ENCODE measurements at regions not wholly inside any gene's neighbourhood (a gene's known extent, or its start where the extent isn't known, plus 50 kb on each side); places are given as distances from the start of the nearest gene placed in this dataset.

DNA sequence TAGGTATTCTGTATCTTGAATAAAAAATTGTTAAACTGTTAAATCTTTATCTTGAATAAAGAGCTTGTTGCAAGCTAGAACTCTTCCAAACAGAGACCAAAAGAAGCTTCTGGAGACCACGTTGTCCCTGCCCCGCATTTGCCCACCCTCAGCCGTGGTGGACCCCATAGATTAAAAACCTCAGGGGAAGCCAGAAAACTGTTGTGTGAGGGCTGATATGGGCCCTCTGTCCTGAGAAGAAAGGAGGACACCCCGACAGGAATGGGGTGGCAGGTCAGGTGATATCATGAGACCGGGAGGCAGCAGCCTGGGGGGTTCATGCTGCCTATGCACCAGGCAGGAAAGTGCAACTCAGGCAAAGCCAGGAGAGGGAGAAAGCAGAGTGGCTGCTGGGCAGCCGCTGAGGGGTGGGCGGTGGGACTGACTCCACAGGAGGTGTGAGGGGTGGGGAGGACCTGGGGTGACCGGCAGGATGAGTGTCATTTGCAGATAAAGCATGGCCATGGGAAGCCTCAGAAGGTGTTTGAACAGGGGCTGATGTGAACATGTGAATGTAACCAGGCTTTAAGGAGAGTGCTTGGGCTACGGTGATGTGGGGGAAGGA is 147.8 kb downstream of the IRF8 start:
- Histone ChIP-seq H3K9ac (ENCODE audit: low read length) (no peak overlapping the region), H3K4me3 (ENCODE audit: insufficient read depth, low read depth, low read length) (no peak overlapping the region), H3K79me2 (ENCODE audit: insufficient read depth, low read length) (no peaks in the 10 kb centered on the region), H3K27me3 (ENCODE audit: insufficient read depth, low read length) (peaks cover 28% of the 10 kb centered on the region), H3K9me3 (ENCODE audit: insufficient read depth, low read depth, low read length) (no peaks in the 10 kb centered on the region), H4K20me1 (ENCODE audit: insufficient read depth, low read length) (no peaks in the 10 kb centered on the region), H2AFZ (ENCODE audit: low read depth, low read length) (no peak overlapping the region), H3K27ac (ENCODE audit: low read depth, low read length) (no peak overlapping the region), H3K4me2 (ENCODE audit: low read length) (no peak overlapping the region), H3K4me1 (ENCODE audit: insufficient read depth, low read length) (no peaks in the 10 kb centered on the region), H3K36me3 (ENCODE audit: insufficient read depth, low read length) (no peaks in the 10 kb centered on the region)
- Mint-ChIP-seq H3K9me3 (ENCODE audit: unreplicated experiment) (no peaks in the 10 kb centered on the region), H3K27me3 (ENCODE audit: low read depth, unreplicated experiment) (peaks cover 73% of the 10 kb centered on the region), H3K27ac (ENCODE audit: unreplicated experiment) (no peak overlapping the region), H3K36me3 (ENCODE audit: low read depth, unreplicated experiment) (no peaks in the 10 kb centered on the region), H3K4me3 (ENCODE audit: unreplicated experiment) (no peak overlapping the region), H3K4me1 (ENCODE audit: low read depth, unreplicated experiment) (no peaks in the 10 kb centered on the region)
- TF ChIP-seq, protein P1, sequence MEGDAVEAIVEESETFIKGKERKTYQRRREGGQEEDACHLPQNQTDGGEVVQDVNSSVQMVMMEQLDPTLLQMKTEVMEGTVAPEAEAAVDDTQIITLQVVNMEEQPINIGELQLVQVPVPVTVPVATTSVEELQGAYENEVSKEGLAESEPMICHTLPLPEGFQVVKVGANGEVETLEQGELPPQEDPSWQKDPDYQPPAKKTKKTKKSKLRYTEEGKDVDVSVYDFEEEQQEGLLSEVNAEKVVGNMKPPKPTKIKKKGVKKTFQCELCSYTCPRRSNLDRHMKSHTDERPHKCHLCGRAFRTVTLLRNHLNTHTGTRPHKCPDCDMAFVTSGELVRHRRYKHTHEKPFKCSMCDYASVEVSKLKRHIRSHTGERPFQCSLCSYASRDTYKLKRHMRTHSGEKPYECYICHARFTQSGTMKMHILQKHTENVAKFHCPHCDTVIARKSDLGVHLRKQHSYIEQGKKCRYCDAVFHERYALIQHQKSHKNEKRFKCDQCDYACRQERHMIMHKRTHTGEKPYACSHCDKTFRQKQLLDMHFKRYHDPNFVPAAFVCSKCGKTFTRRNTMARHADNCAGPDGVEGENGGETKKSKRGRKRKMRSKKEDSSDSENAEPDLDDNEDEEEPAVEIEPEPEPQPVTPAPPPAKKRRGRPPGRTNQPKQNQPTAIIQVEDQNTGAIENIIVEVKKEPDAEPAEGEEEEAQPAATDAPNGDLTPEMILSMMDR (IDR thresholded peaks at IDR 0.05; ENCODE audit: insufficient read depth, low read depth, low read length): no peak
- no peak for TF ChIP-seq EZH2 (IDR thresholded peaks at IDR 0.05; ENCODE audit: insufficient read depth, low read length)
- DNase-seq (ENCODE audit: low read depth) (no peak), FAIRE-seq (no peak)

DNA sequence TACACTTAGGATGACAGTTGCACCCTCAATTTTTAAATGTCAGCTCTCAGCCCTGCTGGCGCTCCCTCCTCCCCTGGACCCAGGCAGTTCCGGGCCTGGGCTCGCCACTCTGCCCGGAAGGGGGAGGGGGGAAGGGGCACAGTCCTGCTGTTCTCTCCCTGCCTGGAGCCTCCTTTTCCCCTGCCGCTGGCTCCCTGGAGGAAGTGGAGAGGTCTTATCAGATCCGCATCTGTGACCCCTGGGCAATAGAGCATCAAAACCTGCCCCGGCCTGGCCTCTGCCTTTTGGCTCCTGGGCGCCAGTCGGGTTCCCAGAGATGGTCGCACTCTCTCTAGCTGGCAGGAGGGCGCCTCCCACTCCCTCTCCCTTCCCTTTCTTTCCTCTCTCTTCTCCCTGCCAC is 149.3 kb downstream of the IRF8 start:
- FAIRE-seq: no peak
- H2AFZ ChIP-seq (ENCODE audit: low read depth, low read length): no peak overlapping the region
- no peaks in the 10 kb centered on the region for H4K20me1 ChIP-seq (ENCODE audit: insufficient read depth, low read length)
- no peak for TF ChIP-seq EZH2 (IDR thresholded peaks at IDR 0.05; ENCODE audit: insufficient read depth, low read length)
- TF ChIP-seq, protein P1 (IDR thresholded peaks at IDR 0.05; ENCODE audit: insufficient read depth, low read depth, low read length): no peak
- no peak for DNase-seq (ENCODE audit: low read depth)
- no peak overlapping the region for H3K27ac ChIP-seq (ENCODE audit: low read depth, low read length)
- H3K9ac ChIP-seq (ENCODE audit: low read length): no peak overlapping the region
- H3K36me3 Mint-ChIP-seq (ENCODE audit: low read depth, unreplicated experiment): no peaks in the 10 kb centered on the region
- H3K4me1 Mint-ChIP-seq (ENCODE audit: low read depth, unreplicated experiment): no peaks in the 10 kb centered on the region
- no peaks in the 10 kb centered on the region for H3K79me2 ChIP-seq (ENCODE audit: insufficient read depth, low read length)
- no peaks in the 10 kb centered on the region for H3K9me3 ChIP-seq (ENCODE audit: insufficient read depth, low read depth, low read length)
- H3K9me3 Mint-ChIP-seq (ENCODE audit: unreplicated experiment): no peaks in the 10 kb centered on the region
- no peak overlapping the region for H3K4me2 ChIP-seq (ENCODE audit: low read length)
- no peak overlapping the region for H3K4me3 ChIP-seq (ENCODE audit: insufficient read depth, low read depth, low read length)
- no peaks in the 10 kb centered on the region for H3K4me1 ChIP-seq (ENCODE audit: insufficient read depth, low read length)
- H3K4me3 Mint-ChIP-seq (ENCODE audit: unreplicated experiment): no peak overlapping the region
- H3K27me3 ChIP-seq (ENCODE audit: insufficient read depth, low read length): peaks cover 19% of the 10 kb centered on the region
- H3K27ac Mint-ChIP-seq (ENCODE audit: unreplicated experiment): no peak overlapping the region
- H3K27me3 Mint-ChIP-seq (ENCODE audit: low read depth, unreplicated experiment): peaks cover 65% of the 10 kb centered on the region
- H3K36me3 ChIP-seq (ENCODE audit: insufficient read depth, low read length): no peaks in the 10 kb centered on the region

DNA sequence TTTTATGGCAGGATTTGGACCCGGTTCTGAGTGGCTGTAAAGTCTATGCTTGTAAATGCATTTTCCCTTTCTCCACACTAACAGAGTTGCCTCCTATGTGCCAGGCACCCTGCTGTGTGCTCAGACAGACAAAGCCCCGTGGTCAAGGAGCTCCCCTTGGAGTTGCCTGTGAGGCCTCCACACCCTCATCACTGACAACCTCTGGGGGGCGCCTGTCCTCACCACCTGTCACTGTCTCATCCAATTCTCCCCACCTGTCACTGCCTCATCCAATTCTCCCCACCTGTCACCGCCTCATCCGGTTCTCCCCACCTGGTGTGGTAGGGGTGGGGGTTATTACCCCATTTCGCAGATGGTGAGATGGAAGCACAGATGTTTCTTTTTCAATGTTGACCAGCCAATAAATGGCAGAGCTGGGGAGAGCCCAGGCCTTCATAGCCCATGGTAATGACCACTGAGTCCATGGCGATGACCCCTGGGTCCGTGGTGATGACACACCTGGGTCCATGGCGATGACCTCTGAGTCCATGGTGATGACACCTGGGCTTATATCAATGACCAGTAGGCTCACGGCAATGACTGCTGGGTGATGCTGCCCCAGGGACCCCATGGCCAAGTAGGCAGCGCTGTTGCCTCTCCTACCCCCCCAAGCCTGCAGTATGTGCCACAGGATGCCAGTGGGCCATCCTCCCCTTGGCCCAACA is 150.1 kb downstream of the IRF8 start:
- no peaks in the 10 kb centered on the region for H4K20me1 ChIP-seq (ENCODE audit: insufficient read depth, low read length)
- no peaks in the 10 kb centered on the region for H3K79me2 ChIP-seq (ENCODE audit: insufficient read depth, low read length)
- no peak overlapping the region for H3K4me2 ChIP-seq (ENCODE audit: low read length)
- H3K9ac ChIP-seq (ENCODE audit: low read length): no peak overlapping the region
- DNase-seq (ENCODE audit: low read depth): no peak
- FAIRE-seq: no peak
- peaks cover 16% of the 10 kb centered on the region for H3K27me3 ChIP-seq (ENCODE audit: insufficient read depth, low read length)
- H3K4me1 Mint-ChIP-seq (ENCODE audit: low read depth, unreplicated experiment): no peaks in the 10 kb centered on the region
- no peak overlapping the region for H2AFZ ChIP-seq (ENCODE audit: low read depth, low read length)
- H3K27ac ChIP-seq (ENCODE audit: low read depth, low read length): no peak overlapping the region
- H3K36me3 ChIP-seq (ENCODE audit: insufficient read depth, low read length): no peaks in the 10 kb centered on the region
- no peaks in the 10 kb centered on the region for H3K9me3 Mint-ChIP-seq (ENCODE audit: unreplicated experiment)
- no peak overlapping the region for H3K27ac Mint-ChIP-seq (ENCODE audit: unreplicated experiment)
- H3K4me1 ChIP-seq (ENCODE audit: insufficient read depth, low read length): no peaks in the 10 kb centered on the region
- no peak overlapping the region for H3K4me3 ChIP-seq (ENCODE audit: insufficient read depth, low read depth, low read length)
- no peaks in the 10 kb centered on the region for H3K9me3 ChIP-seq (ENCODE audit: insufficient read depth, low read depth, low read length)
- no peak for TF ChIP-seq EZH2 (IDR thresholded peaks at IDR 0.05; ENCODE audit: insufficient read depth, low read length)
- TF ChIP-seq, protein P1 (IDR thresholded peaks at IDR 0.05; ENCODE audit: insufficient read depth, low read depth, low read length): no peak
- no peaks in the 10 kb centered on the region for H3K36me3 Mint-ChIP-seq (ENCODE audit: low read depth, unreplicated experiment)
- no peak overlapping the region for H3K4me3 Mint-ChIP-seq (ENCODE audit: unreplicated experiment)
- peaks cover 61% of the 10 kb centered on the region for H3K27me3 Mint-ChIP-seq (ENCODE audit: low read depth, unreplicated experiment)

Measured in astrocyte (in vitro differentiated cells and primary cell).